Ishikawa (cell line): ENCODE measurements at regions not wholly inside any gene's neighbourhood (a gene's known extent, or its start where the extent isn't known, plus 50 kb on each side); places are given as distances from the start of the nearest gene placed in this dataset.

Source experiments
- CEBPB ChIP-seq: IDR thresholded peaks from 2 replicates; pipeline ENCODE4 v1.6.1; 2012
- EGR1 ChIP-seq: IDR thresholded peaks from 2 replicates; pipeline ENCODE4 v1.6.1; 2012
- EP300 ChIP-seq: IDR thresholded peaks from 2 replicates; pipeline ENCODE4 v1.6.1; 2012; ENCODE audit warnings: borderline replicate concordance
- FOXM1 ChIP-seq: IDR thresholded peaks from 2 replicates; pipeline ENCODE4 v1.6.1; 2012; ENCODE audit warnings: low read depth, borderline replicate concordance
- NFIC ChIP-seq: IDR thresholded peaks from 2 replicates; pipeline ENCODE4 v1.6.1; 2012
- RAD21 ChIP-seq: IDR thresholded peaks from 2 replicates; pipeline ENCODE4 v1.6.1; 2012; ENCODE audit warnings: low read depth
- TAF1 ChIP-seq: IDR thresholded peaks from 2 replicates; pipeline ENCODE4 v1.6.1; 2012; ENCODE audit warnings: low read depth, mild to moderate bottlenecking
- TCF12 ChIP-seq: IDR thresholded peaks from 2 replicates; pipeline ENCODE4 v1.6.1; 2012; ENCODE audit warnings: low read depth
- TEAD4 ChIP-seq: IDR thresholded peaks from 2 replicates; pipeline ENCODE4 v1.6.1; 2012
- YY1 ChIP-seq: IDR thresholded peaks from 2 replicates; pipeline ENCODE4 v1.6.1; 2012; ENCODE audit warnings: low read depth
- ZBTB7A ChIP-seq: IDR thresholded peaks from 2 replicates; pipeline ENCODE4 v1.6.1; 2012; ENCODE audit warnings: low read depth
- TF ChIP-seq, protein P1 (sequence below): IDR thresholded peaks from 2 replicates; pipeline ENCODE4 v1.6.1; 2012

DNA sequence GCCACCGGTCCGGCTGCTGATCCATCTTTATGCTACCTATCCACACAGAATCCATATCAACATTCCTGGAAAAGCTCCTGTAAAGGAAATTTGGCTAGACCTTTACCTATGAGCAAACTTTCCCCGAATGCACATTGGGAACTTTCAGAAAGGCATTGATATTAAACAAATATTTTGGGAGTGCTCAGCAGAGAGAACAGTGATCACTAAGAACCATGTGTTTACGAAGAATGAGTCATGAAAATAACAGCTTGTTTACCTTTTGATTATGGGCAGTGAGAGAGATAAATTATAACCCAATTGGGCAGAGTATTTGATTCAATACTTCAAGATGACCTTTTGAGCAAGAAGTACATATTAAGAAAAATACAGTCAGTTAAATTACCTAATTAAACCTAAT is 189.7 kb upstream of the CDH2 start:
- TF ChIP-seq RAD21 (no peak), TCF12 (no peak), EP300 (no peak), TEAD4 (no peak), TAF1 (no peak), CEBPB (no peak), ZBTB7A (no peak), YY1 (no peak), NFIC (no peak), EGR1 (no peak), FOXM1 (no peak)
- TF ChIP-seq, protein P1, sequence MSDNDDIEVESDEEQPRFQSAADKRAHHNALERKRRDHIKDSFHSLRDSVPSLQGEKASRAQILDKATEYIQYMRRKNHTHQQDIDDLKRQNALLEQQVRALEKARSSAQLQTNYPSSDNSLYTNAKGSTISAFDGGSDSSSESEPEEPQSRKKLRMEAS: no peak
